GM12874 (cell line): ENCODE measurements at regions not wholly inside any gene's neighbourhood (a gene's known extent, or its start where the extent isn't known, plus 50 kb on each side); places are given as distances from the start of the nearest gene placed in this dataset.

Experiments
- CTCF ChIP-seq: IDR thresholded peaks from 2 replicates; pipeline ENCODE4 v1.5.1; 2011; ENCODE audit warnings: low read depth, mild to moderate bottlenecking, control low read depth, low read length, moderate library complexity; ENCODE audit not compliant: insufficient read depth

DNA sequence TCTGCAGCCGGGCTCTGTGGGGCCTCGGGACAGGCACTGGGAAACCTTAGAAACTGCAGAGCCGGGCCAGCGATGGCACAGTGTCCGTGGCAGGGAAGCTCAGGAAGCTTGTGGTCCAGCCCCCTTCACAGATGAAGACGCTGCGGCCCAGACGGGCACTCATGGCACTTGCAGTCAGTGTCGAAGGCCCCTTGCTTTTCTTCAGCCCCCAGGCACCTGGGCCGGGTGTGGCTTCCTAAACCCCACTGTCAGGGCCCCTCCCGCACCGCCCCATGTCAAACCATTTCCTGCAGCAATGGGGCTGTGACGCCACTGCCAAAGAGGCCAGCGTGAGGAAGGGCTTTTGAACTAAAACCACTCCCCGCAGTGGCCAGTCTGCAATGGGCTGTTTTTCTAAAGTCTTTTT, 164.0 kb downstream of the LAT start:
- no peak for TF ChIP-seq CTCF

DNA sequence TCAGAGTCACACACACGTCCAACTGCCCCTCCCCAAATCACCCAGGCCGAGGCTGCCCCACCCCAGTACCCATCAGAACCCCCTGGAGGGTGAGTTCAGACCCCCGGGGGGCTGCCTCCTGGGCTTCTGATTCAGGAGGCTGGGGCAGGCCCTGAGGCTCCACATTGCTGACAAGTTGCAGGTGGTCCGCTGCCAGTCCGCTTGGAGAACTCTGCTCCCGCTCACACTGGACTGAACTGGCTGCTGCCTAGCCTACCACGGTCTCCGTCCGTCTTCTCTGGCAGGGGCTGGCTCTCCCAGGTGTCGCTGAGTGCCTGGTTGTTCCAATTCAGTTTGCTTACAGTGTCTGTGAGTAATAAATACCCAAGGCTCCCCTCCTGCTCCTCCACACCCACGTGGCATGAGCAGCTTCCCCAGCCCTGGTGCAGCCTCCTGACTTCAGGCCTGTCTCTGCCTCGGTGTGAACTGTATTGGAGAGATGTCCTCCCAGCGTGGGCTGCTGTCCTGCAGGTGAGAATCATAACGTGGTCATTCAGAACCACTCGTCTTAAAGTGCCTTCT, 163.4 kb downstream of the LAT start:
- no peak for TF ChIP-seq CTCF

- no peak for TF ChIP-seq CTCF
These were observed 161.4 kb downstream of the LAT start for GRCh38 chr16:29146266-29146665.

DNA sequence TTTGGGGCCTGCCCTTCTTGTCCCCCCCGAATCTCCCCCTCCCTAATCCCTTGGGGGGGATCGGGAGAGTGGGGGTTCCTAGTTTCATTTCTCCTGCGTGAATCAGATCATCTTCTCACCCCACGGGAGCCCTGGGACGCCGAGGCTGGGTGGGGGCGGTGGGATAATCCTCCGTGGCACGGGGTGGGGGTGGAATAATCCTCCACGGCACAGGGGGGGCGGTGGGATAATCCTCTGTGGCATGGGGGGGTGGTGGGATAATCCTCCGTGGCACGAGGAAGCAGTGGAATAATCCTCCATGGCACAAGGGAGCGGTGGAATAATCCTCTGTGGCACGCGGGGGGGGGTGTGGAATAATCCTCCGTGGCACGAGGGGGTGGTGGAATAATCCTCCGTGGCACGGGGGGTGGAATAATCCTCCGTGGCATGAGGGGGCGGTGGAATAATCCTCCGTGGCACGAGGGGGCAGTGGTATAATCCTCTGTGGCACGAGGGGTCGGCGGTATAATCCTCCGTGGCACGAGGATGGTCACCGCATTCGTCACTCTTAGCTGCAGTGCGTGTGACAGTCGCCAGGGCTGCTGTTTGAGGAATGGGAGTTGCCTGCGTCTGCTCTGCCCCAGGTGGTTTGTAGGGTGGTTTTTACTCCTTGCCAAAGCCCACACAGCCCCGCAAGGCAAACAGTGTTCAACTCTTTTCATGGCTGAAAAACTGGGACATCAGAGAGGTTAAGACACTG, 156.9 kb downstream of the LAT start:
- TF ChIP-seq CTCF = no peak

DNA sequence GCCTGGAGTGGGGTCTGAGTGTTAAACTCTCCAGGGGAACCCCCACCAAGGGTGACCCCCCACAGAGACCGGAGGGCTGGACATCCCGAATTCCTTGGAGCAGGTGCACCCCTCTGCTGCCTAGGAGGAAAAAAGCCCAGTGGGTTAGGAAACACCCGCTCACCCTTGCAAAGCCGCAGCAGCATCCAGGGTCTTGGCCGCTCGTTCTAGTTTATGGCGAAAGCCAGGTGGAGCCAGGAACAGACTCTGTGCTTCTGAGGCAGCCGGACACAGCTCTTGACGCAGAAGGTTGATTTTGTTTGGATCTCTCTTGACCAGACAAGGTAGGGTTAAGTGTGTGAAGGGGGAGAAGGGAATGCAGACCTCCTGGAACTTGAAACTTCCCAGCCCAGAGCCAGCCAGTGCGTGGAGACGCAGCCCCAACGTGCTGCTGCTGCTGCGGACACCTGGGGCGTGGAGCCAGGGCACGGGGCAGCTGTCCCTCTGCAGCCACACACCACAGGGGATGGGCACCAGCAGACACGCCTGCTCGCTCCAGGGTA, 154.5 kb downstream of the LAT start:
- TF ChIP-seq CTCF = no peak

GRCh38 chr16:29126616-29127015, 141.8 kb downstream of the LAT start:
- no peak for TF ChIP-seq CTCF

DNA sequence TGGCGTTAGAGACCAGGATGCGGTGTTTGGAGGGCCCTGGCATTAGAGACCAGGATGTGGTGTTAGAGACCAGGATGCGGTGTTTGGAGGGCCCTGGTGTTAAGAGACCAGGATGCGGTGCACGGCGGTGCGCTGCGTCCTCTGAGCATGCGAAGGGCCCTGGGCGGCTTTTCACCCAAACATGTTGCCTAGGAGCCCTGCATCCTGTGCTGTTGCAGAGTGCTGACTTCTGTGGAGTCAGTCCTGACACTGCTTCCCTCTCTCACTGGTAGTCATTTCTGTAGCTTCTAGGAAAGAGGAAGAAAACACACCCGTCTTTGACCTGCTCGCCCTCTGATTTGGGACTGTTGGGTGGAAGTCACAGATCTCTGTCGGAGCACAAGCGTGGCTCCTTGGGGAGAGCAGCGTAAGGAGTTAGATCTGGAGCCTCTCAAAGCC, 141.2 kb downstream of the LAT start:
- TF ChIP-seq CTCF = no peak
